ENCODE measurements at regions not wholly inside any gene's neighbourhood (a gene's known extent, or its start where the extent isn't known, plus 50 kb on each side); places are given as distances from the start of the nearest gene placed in this dataset.

DNA sequence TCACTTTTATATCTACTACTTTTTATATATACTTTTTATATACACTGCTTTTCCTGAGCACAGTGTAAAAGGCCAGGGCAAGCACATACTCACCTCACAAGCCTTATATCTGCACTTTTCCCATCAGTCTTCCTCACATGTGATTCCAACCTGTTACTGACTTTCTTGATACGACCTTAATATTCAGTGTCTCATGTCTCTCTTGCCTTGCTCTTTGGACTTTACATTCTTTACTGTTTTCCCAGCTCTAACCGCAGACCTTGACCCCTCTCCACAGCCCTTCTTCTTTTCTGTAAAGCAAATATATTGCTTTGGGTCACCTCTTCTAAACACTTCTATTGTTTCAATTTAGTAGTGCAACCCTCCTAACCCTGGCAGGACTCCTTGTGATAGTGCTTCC lies 353.1 kb upstream of the ANO5 start:
- DNase-seq = no peak

DNA sequence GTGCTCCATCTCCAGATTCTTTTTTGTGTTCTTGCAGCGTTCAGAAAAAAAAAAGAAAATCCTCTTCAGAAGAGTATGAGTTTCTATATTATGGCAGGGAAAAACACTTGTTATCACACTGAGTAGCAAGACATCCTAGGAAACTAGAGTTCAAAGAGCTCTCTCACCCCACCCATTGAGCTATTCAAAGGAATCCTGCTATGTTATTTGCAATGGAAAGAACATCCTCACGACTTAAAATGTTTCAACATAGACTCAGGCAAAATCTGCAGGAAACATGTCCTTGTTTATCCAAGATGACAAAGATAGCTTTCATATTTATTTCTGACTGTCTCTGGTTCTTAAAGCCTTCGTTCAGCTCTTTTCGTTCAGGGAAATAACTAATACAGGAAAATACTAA lies 331.6 kb upstream of the ANO5 start:
- DNase-seq = no peak

DNA sequence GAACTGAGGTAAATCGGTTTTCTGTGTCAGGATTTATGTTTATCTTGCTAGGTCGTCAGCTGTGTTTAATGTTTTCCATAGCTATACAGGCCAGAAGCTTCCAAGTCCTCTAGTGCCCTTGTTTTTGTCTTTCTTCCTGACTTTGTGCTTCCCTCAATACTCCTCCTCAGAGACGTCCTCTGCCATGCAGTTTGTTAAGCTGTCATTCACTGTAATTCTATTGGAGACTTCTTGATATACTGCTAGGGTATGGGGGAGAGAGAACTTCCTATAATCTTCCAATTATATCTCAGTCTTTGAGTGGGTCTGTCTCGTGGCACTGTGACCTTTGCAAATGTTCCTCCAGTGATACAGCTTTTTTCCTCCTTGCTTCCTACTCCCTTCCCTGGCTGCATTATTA lies 327.3 kb upstream of the ANO5 start:
- DNase-seq = no peak

DNA sequence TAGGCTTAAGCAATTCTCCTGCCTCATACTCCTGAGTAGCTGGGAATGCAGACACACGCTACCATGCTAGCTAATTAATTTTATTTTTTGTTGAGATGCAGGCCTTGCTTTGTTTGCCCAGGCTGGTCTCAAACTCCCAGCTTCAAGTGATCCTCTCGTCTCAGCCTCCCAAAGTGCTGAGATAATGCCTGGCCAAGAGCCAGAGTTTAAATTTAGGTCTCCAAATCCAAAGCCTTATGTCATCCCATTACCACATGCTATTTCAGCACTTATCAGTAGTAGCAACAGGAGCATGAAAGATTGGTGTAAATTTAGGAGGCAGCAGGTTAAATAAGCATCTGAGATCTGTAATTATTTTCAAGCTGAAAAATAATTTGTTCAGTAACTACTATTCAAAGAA lies 326.1 kb upstream of the ANO5 start:
- no peak for DNase-seq

DNA sequence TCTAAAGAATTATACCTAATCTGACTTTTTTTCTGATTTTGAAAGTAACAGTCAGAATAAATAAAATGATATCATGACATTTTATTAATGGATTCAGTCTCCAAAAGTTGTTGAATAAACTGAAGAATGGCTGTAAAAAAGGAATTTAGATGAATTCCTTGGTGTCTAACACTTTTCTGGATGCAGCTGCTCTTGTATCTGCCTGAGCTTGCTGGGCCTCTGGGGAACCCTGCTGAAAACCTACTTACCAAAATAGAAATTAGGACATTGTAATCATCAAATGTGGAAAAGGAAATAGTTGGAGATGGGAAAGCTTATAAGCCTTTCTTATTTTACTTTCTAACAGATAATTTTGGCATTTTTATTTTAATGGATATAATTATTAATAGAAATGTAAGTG lies 315.7 kb upstream of the ANO5 start:
- DNase-seq = no peak

DNA sequence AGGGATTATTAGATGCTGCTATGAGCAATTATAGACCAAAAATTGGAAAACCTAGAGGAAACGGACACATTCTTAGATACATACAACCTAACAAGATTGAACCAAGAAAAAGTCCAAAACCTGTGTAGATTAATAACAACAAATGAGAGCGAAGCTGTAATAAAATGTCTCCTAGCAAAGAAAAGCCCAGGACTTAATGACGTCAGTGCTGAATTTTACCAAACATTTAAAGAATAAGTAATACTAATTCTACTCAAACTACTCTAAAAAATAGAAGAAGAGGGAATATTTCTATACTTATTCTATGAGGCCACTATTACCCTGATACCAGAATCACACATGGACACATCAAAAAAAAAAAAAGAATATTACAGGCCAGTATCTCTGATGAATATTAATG lies 309.5 kb upstream of the ANO5 start:
- no peak for DNase-seq

DNA sequence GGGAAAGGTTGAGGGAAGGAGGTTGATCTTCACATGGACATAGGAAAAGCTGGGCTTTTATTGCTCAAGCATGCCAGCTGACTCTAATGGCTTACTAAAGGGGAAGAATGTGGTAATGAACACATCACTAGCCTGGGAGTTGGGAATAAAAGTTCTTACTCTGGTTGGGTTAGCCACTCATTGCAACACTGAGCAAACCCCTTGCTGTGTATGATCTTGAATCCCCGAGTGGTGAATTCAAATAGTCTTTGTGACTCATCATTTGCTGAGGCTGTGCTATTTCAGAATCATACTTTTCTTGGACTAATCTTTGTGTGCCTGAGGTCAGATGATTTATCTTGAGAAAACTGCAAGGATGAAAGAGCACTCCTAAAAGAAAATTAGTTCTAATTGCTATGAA lies 304.1 kb upstream of the ANO5 start:
- no peak for DNase-seq

DNA sequence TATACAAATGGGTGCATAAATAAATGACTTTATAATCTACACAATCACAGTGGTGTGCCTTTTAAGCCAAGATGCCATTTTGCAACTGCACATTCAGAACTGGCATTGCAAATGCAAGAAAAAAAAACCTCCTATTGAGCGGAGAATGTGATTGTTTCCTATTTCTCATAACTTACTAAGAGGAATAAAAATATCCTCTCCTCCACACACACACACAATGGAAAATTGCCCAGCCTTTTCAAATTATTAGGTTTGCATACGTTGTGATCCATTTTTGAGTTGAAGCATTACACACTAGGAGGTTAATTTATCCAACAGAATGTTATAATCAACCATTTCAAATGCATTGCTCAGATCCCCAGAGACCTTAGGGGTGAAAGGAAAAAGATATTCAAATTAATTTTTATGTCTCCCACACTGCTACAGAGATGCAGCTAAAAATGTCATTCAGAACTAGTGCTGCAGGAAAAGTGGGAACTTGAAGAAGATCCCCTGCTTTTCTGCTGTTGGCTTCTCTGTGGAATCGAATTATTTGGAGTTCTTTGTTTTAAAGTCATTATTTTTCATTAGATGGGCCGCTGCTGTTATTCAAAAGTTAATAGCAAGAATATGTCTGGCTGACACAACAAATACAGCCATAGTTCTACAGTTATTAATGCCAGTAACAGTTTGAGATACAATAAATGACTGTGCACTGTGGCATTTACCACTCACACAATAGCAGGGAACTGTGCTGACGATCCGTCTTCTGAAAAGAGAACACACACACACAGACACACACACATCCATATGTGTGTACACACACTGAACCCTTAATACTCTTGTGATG lies 299.9 kb upstream of the ANO5 start:
- no peak for DNase-seq

DNA sequence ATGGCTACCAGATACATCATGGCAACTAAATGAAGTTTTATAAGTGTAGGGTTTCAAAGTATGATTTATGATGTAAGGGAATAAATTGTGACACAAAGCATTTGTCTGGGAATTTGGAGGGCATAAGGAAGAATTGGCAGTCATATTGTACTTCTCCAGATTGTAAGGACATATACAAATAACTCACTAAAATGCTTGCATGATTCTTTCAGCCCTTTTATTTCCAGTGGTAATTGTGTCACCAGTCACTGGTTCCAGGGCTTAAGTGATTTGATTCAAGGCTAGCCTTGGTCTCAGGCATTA lies 299.4 kb upstream of the ANO5 start:
- no peak for DNase-seq

DNA sequence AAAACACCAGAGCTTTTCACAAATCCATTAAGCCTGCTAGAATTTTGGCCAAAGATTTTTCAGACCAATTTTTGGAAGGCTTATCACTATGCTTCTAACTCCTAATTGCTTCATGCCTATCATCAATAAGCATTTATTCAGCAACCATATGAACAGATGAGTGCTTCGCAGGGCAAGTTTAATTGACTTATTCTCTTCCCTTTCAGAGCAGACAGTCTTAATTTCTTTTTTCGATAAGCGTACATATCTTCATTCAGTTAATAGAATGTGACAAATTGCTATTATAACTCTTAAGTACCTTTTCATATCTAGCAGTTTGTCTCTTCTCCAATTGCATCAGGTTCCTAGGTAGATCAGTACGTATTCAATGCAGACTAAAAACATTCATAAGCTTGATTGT lies 298.4 kb upstream of the ANO5 start:
- DNase-seq = no peak

DNA sequence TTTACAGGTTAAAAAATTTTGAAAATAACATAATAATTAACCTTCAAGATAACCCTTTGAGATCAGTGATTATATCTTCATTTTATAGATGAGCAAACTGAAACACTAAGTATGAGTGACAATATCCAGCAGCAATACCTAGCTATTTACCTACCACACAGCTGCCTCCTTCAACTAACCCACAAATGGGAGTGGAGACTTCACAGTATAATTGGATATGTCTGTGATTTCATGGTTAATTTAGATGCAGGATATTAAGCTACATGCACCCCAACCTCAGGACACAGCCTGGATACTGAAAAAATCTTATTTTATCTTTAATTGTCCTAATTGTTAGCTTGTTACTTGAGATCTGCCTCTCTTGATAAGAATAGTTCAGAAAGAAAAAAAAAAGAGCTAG lies 297.2 kb upstream of the ANO5 start:
- DNase-seq = no peak

DNA sequence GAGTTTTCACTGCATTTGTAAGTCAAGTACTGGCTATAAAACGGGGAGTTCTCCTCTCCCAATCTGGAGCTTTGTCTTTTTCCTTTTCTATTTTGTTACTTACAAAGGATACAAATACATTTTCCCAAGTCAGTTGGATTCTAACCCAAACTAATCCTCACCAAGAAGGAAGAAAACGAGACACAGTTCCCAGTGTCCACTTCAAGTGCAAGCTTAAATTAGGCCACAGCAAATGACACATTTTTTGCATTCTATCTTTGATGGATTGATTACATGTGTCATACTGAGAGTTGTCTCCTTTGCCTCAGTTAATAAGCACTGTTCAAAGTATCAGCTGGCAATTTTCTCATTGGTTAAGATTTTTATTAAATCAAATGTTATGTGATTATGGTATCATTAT lies 296.7 kb upstream of the ANO5 start:
- no peak for DNase-seq

DNA sequence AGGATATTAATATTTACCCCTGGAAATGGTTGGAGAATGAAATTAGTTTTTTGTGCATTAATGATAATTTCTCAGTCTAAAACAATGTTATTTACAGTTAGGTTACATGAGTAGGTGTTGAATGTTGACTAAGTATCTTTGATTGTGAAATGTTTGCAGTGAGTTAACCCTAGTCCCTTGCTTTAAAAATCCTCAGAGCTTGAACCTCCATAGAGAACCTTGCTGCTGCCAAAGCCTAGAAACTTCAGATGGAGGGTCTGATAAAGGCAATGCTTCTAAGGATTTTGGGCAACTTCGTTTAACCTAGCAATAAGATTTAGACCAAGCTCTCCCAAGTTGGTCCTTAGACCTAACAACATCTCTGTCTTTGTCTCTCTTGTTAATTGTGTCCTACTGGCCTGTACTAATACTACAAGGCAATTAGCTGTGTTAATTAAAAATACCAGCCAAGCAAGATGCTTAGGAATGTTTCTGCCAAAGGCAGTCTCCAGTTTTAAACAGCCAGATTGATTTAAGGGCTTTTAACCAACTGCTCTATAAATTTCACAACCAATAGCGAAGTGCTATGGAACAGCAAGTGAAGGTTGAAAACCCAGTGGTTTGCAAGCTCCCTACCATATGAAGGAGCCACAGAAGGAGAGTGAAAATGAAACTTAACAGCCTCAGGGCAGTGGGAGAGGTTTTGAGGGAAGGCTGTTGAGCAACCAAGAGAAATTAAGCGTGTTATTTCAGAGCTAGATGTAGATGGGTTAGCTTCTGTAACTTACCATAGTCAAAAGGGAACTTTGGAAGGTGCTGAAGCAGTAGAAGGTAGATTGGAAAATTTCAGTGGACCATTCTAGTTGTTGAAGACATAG lies 295.9 kb upstream of the ANO5 start:
- no peak for DNase-seq

DNA sequence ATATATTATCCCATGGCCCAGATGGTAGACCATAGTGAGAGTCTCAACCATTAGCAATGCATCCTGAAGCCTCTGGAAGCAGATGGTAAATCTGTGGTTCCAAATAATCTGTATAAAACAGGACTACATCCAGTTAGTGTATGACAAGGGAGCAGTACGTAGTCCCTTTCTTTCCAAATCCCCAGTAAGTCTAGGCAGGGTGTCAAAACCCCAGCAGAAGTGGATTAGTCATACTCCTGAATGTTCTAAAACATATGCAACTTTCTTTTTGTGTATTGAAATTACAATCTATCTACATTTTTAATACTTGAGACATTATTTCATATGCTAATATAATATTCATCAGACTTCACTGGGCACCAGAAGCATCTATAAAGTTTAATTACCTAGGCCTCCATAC lies 295.1 kb upstream of the ANO5 start:
- no peak for DNase-seq

DNA sequence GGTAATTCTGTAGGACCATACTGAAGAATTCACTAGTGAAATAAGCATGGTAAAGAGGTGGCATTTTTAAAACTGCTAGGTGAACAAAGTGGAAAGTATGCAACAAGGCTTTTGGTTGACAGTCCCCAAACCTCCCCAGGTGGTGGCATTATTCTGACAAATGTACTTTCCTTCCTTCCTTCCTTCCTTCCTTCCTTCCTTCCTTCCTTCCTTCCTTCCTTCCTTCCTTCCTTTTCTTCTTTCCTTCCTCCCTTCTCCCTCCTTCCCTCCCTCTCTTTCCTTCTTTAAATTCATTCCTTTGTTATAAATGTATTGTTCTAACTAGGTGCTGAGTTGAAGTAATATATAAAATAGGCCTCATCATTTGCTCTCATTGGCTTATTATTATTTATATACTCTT lies 284.7 kb upstream of the ANO5 start:
- DNase-seq = no peak

DNA sequence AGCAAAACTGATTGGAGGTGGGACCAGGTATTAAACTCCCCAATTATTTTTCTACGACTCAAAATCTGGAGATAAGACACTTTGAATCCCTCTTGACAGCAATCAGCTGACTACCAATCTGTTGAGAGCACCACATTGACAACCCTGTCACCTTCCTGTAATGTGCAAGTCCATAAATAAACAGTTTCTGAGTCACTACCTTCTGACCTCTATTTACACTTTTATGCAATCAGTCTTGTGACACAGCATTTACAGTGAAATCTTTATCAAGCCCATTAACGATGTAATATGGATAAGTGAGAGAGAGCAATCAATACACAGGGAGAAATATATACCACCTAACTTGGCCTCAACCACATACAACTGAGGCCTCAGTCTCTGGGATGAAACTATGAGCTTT lies 283.7 kb upstream of the ANO5 start:
- no peak for DNase-seq

DNA sequence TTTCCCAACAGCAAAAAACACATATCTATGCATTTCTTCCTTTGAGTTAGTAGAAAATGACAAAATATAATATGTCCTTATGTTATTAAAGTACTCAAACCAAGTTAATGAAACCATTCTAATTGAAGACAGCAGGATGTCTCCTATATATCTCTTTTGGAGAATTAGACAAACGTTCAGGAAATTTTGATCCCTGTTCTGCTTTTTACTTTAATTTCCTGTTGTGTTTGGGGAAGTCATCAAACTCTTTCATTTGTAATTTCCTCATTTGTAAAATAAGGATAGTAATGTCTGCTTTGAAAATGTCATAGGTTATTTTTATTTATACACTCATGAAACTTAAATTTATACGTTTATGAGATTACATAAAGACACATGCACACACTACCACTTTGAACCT lies 281.8 kb upstream of the ANO5 start:
- DNase-seq = no peak

DNA sequence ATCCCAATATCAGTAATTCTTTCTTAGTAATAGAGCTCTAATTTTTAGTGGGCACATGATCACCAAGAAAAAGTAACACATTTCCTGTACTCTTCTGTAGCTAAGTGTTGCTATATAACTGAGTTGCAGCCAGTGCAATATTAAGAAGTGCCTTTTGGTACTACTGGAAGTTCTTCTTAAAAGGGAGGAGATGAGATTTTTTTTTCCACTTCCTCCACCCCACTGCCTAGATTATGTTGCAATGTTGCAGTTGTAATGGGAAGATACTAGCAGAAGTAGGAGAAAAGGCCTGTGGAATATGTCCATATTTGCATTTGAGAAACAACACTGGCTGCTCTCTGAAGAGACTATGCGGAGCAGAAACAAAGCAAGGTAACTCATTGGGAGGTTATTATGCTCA lies 280.6 kb upstream of the ANO5 start:
- DNase-seq = no peak

DNA sequence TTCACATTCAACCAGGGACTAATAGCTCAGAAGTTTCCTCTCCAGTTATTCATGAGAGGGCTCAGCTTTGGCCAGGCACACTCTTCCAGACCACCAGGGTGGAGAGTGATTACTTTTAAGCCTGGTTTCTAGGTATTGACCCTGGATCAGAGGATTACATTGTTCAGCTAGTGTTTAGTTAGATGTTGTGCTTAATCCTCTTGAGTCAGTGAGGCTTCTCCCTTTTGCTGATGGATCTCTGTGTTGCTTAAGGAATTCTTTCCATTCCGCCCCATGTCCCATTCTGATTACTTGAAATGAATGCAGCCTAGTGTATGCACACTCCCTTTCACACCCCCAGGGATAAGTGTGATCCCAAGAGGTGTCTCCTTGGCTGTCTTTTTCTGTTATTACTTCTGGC lies 271.7 kb upstream of the ANO5 start:
- DNase-seq = no peak

DNA sequence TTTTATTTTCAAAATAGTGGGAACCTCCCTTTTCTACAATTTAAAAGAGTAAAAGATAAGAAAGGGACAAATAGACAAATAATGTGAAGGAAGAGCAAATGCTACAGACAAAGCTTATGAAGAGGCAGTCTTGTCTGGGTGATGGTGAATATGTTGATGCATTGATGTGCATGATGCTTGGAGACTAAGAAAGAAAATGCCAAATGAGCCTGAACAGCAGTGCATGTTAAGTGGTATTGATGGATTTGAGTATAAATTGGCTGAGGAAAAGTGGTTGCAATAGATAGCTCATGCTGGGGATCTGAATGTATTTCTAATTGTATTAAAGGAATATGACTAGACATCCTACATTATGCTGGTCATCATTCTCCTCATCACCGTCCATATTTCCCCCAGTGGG lies 268.6 kb upstream of the ANO5 start:
- no peak for DNase-seq

DNA sequence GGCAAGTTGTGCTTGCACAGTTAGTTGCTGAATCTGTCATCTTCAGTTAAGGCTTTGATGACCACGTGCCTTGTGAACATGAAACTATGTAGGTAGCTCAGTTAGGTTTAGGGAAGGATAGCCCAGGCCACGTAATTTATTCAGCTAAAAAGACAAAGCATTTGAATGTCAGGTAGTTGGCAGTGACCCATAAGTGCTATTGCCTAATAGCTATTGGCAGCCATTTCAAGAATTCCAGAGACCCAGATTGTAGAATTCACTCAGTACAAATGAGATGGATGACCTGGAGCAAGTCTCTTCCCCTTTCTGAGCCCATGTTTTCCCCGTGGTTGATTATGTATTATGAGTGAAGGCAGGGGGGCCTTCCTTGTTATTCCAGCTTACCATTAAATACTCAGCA lies 265.3 kb upstream of the ANO5 start:
- DNase-seq = no peak

DNA sequence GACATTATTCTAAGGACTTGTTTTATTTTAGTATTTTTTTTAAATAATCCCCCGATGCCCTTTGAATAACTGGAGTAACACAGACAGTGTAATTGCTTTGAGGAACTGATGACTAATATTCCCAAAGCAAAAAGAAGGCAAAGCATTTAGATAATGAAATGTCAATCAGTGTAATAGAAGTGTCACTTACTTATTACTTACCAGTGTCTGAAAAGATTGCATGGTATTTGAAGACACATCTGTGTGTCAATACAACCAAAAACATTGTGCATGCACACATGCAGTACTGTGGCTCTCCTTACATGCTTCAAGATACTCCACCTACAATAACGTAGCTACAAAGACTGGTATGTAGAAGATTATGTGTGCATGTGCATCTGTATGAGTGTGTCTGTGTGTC lies 264.0 kb upstream of the ANO5 start:
- DNase-seq = no peak

DNA sequence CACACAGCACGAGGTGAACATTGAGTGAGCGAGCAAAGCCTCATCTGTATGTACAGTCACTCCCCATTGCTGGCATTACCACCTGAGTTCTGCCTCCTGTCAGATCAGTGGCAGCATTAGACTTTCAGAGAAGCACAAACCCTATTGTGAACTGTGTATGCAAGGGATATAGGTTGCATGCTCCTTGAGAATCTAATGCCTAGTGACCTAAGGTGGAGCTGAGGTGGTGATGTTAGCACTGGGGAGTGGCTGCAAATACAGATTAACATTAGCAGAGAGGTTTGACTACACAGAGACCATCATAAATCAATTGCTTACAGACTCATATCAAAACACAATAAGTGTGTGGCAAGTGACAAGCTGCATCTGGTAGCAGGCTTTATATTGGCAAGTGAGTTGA lies 262.5 kb upstream of the ANO5 start:
- no peak for DNase-seq

DNA sequence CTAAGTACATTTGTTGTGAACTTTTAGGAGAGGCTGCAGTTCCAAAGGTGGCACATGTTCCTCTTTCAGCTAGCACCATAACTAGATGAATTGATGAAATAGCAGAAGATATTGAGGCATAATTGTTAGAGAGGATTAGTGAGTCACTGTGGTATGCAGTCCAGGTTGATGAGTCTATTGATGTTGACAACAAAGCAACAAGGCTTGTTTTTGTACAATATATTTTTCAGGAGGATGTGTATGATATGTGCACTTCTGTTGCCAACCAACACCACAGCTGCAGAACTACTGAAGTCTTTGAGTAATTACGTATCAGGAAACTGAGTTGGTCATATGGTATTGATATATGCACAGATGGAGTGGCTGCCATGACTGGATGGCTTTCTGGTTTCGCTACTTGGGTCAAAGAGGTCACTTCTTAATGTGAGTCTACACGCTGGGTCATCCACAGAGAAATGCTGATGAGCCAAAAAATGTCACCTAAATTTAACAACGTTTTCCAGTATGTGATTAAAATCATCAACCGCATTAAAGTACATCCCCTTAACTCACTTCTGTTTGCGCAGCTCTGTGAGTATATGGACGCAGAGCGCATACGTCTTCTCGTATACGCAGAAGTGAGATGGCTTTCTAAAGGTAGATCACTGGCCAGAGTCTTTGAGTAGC lies 261.3 kb upstream of the ANO5 start:
- no peak for DNase-seq

Measured in GF-D8 (cell line).